SK-N-MC (cell line): ENCODE measurements at regions not wholly inside any gene's neighbourhood (a gene's known extent, or its start where the extent isn't known, plus 50 kb on each side); places are given as distances from the start of the nearest gene placed in this dataset.

Source experiments
- EZH2 ChIP-seq: fragments of 200-600 bp; sonication (generic); IDR thresholded peaks from one replicate; pipeline ENCODE4 v1.6.1; 2017; ENCODE audit warnings: antibody characterized with exemption
- FOXP2 ChIP-seq: optimal IDR thresholded peaks from 2 replicates; pipeline ENCODE3; 2011; ENCODE audit warnings: mild to moderate bottlenecking, moderate library complexity; ENCODE audit not compliant: insufficient read depth; ENCODE audit errors: extremely low read length, control extremely low read depth
- POLR2AphosphoS5 ChIP-seq: IDR thresholded peaks from 2 replicates; pipeline ENCODE4 v1.6.1; 2012; ENCODE audit warnings: mild to moderate bottlenecking, low read depth, low read length, borderline replicate concordance

DNA sequence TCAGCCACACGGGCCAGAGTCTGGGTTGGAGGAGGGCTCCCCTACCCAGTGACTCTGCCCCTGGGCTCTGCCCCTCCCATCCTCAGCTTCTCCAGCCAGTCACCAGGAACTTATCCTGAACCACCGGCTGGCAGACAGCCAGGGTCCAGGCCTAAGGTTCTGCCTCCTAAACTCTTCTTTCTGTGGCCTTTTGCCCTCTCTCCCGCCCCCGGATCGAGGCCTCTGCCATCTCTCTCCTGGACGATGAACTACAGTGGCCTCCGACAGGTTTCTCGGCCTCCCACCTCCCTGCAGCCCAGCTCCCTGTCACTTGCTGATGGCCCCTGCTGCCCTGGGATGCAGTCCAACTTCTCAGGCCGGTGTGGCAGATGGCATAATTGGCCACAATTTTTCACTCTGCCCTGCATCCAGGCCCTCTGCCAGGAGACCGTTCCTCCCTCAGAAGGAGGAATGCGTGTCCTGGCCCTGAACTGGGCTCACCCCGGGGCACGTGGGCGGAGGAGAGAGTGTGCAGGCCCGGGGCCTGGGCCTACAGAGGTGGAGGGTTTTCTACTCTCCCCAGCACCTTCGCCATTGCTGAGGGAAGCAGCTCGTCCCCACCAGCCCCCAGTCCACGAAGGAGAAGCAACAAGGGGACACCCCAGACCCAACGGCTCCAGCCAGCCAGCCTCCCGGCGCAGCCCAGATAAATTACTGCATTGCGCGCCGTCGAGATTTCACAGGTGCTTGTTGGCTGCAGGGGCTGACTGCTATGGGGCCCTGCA lies 81.9 kb upstream of the LRPAP1 start:
- TF ChIP-seq EZH2 (no peak), FOXP2 (no peak), POLR2AphosphoS5 (no peak)
